Fibroblast of villous mesenchyme (primary cell): ENCODE measurements at regions not wholly inside any gene's neighbourhood (a gene's known extent, or its start where the extent isn't known, plus 50 kb on each side); places are given as distances from the start of the nearest gene placed in this dataset.

ENCODE experiments used
- DNase-seq: peaks from one replicate; pipeline ENCODE4 v3.0.0-alpha.2; 2010; ENCODE audit warnings: low read depth
- H3K4me3 ChIP-seq: 2 replicates; pipeline ENCODE4 v1.5.1; 2011; ENCODE audit warnings: low read depth, mild to moderate bottlenecking, low read length
- CTCF ChIP-seq: IDR thresholded peaks from 2 replicates; pipeline ENCODE4 v1.5.1; 2012; ENCODE audit warnings: low read depth, mild to moderate bottlenecking, low read length; ENCODE audit not compliant: insufficient read depth

DNA sequence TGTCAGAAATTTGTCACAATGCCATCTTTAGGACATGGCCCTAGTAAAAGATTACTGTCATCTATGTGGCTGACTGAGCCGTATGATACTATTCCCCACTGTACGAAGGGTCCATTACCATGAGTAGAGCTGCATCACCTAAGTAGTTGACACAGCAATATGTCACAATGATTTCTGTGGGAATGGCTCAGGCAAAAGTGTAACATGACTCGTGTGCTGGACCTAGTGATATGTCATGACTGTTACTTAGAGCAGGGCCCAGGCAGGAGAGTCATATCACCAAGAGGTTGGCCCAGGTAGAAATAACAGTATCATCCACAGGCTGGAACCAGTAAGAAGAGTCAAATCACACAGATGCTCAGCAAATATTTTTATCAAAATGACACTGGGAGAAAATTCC, 1051.8 kb upstream of the AMELY start:
- DNase-seq: no peak
- no peak overlapping the region for H3K4me3 ChIP-seq
- no peak for TF ChIP-seq CTCF

DNA sequence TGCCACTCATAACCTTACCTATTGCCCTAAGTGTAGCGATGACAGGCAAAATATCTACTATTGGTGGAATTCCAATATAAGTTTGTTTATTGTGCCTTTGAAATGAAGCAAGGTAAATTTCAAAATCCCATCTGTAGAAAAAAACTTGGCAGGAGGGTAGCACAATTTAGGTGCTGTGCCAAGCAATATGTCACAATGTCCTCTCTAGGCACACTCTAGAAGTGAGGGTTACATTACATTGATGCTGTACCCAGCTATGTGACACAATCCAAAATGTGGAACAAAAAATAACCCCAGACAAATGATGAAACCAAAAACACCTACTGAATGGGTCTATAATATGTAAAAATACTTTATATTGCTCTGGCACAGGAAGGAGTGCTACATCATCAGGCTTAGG, 1050.8 kb upstream of the AMELY start:
- no peak for TF ChIP-seq CTCF
- H3K4me3 ChIP-seq: no peak overlapping the region
- no peak for DNase-seq

GRCh38 chrY:7961811-7962210, 1050.3 kb upstream of the AMELY start:
- H3K4me3 ChIP-seq: no peak overlapping the region
- DNase-seq: no peak
- TF ChIP-seq CTCF: no peak

DNA sequence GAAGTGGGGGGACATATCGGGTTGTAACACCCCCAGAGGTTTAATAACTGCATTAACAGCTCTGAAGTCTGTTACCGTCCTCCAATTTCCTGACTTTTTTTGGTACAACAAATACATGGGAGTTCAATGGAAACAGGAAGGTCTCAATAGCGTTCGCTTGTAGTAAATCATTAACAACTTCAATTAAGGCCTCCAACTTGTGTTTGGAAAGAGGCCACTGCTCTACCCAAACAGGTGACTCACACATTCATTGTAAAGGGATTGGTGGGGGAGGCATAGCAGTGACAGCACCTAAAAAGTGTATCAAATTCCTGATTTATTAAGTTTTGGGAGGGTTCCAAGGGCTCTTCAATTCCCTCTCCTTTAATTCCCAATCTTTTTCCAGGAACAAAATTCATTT, 1046.2 kb upstream of the AMELY start:
- no peak for TF ChIP-seq CTCF
- no peak overlapping the region for H3K4me3 ChIP-seq
- no peak for DNase-seq

- DNase-seq: no peak
- TF ChIP-seq CTCF: no peak
- no peak overlapping the region for H3K4me3 ChIP-seq
These were observed 1039.8 kb upstream of the AMELY start for GRCh38 chrY:7951187-7951852.

GRCh38 chrY:7944135-7944534, 1032.6 kb upstream of the AMELY start:
- H3K4me3 ChIP-seq: no peak overlapping the region
- TF ChIP-seq CTCF: no peak
- DNase-seq: peak; percentile 14

GRCh38 chrY:7942711-7943110, 1031.2 kb upstream of the AMELY start:
- no peak overlapping the region for H3K4me3 ChIP-seq
- DNase-seq: no peak

More at GRCh38 chrY:7942711-7943110, 1031.2 kb upstream of the AMELY start:
- TF ChIP-seq CTCF: no peak
